ENCODE measurements at regions not wholly inside any gene's neighbourhood (a gene's known extent, or its start where the extent isn't known, plus 50 kb on each side); places are given as distances from the start of the nearest gene placed in this dataset.

DNA sequence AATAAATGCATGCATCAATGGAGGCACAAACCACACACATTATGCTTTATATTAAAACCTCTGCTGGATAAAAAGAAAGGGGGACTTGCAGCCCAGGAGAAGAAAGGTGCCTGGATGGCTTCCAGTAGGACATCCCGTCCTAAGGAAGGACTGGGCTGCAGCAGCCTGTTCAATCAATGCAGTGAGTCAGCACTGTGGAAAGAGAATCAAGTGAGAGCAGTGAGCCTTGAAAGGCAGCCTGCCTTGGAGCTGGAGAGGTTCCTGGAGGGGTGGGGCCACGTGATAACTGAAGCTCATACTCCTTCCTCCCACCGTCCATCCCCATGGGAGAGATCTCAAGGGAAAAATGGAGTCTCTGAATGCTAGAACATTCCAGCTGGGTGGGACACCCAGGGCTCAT, 501.2 kb downstream of the ADRA2A start (continued):
- TF ChIP-seq, protein P1, sequence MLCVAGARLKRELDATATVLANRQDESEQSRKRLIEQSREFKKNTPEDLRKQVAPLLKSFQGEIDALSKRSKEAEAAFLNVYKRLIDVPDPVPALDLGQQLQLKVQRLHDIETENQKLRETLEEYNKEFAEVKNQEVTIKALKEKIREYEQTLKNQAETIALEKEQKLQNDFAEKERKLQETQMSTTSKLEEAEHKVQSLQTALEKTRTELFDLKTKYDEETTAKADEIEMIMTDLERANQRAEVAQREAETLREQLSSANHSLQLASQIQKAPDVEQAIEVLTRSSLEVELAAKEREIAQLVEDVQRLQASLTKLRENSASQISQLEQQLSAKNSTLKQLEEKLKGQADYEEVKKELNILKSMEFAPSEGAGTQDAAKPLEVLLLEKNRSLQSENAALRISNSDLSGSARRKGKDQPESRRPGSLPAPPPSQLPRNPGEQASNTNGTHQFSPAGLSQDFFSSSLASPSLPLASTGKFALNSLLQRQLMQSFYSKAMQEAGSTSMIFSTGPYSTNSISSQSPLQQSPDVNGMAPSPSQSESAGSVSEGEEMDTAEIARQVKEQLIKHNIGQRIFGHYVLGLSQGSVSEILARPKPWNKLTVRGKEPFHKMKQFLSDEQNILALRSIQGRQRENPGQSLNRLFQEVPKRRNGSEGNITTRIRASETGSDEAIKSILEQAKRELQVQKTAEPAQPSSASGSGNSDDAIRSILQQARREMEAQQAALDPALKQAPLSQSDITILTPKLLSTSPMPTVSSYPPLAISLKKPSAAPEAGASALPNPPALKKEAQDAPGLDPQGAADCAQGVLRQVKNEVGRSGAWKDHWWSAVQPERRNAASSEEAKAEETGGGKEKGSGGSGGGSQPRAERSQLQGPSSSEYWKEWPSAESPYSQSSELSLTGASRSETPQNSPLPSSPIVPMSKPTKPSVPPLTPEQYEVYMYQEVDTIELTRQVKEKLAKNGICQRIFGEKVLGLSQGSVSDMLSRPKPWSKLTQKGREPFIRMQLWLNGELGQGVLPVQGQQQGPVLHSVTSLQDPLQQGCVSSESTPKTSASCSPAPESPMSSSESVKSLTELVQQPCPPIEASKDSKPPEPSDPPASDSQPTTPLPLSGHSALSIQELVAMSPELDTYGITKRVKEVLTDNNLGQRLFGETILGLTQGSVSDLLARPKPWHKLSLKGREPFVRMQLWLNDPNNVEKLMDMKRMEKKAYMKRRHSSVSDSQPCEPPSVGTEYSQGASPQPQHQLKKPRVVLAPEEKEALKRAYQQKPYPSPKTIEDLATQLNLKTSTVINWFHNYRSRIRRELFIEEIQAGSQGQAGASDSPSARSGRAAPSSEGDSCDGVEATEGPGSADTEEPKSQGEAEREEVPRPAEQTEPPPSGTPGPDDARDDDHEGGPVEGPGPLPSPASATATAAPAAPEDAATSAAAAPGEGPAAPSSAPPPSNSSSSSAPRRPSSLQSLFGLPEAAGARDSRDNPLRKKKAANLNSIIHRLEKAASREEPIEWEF (IDR thresholded peaks at IDR 0.05; ENCODE audit: insufficient replicate concordance, low read depth, low read length), result no peak
- TF ChIP-seq NR2C1 (IDR thresholded peaks at IDR 0.05), result no peak

DNA sequence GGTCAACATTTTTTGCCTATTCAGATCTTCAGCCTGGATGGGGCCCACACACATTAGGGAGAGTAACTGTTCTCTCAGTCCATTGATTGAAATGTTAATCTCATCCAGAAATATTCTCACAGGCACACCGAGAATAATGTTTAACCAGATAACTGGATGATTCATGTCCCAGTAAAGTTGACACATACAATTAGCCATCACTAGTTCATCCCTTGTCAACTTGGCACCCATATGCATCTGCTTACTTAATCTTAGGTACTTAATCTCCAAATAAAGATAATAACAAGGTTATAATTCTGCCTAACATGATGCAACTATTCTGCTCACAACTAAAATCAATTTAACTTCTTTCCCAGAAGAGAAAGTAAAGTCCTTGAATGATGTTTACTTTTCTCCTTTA, 502.6 kb downstream of the ADRA2A start:
- intact Hi-C loops (cut with micrococcal nuclease; ENCODE audit: unreplicated experiment), result no loop called here
- TF ChIP-seq, protein P2, sequence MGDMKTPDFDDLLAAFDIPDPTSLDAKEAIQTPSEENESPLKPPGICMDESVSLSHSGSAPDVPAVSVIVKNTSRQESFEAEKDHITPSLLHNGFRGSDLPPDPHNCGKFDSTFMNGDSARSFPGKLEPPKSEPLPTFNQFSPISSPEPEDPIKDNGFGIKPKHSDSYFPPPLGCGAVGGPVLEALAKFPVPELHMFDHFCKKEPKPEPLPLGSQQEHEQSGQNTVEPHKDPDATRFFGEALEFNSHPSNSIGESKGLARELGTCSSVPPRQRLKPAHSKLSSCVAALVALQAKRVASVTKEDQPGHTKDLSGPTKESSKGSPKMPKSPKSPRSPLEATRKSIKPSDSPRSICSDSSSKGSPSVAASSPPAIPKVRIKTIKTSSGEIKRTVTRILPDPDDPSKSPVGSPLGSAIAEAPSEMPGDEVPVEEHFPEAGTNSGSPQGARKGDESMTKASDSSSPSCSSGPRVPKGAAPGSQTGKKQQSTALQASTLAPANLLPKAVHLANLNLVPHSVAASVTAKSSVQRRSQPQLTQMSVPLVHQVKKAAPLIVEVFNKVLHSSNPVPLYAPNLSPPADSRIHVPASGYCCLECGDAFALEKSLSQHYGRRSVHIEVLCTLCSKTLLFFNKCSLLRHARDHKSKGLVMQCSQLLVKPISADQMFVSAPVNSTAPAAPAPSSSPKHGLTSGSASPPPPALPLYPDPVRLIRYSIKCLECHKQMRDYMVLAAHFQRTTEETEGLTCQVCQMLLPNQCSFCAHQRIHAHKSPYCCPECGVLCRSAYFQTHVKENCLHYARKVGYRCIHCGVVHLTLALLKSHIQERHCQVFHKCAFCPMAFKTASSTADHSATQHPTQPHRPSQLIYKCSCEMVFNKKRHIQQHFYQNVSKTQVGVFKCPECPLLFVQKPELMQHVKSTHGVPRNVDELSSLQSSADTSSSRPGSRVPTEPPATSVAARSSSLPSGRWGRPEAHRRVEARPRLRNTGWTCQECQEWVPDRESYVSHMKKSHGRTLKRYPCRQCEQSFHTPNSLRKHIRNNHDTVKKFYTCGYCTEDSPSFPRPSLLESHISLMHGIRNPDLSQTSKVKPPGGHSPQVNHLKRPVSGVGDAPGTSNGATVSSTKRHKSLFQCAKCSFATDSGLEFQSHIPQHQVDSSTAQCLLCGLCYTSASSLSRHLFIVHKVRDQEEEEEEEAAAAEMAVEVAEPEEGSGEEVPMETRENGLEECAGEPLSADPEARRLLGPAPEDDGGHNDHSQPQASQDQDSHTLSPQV (IDR thresholded peaks at IDR 0.05), result no peak
- TF ChIP-seq WRNIP1 (IDR thresholded peaks at IDR 0.05; ENCODE audit: borderline replicate concordance, low read depth, low read length) (no peak), RCOR1 (conservative IDR thresholded peaks at IDR 0.05; ENCODE audit: low read depth, low read length) (no peak), ATF7 (IDR thresholded peaks at IDR 0.05; ENCODE audit: low read depth) (no peak), PML (IDR thresholded peaks at IDR 0.05; ENCODE audit: low read length) (no peak), RAD21 (IDR thresholded peaks at IDR 0.05; ENCODE audit: insufficient read depth, low read depth, low read length) (no peak), MYC (IDR thresholded peaks at IDR 0.05; ENCODE audit: insufficient read depth, insufficient read length, insufficient replicate concordance, low read length, severe bottlenecking) (no peak), TCF12 (IDR thresholded peaks at IDR 0.05; ENCODE audit: low read depth, low read length) (no peak), POLR2AphosphoS2 (IDR thresholded peaks at IDR 0.05; ENCODE audit: low read depth, low read length) (no peak), GATAD2B (conservative IDR thresholded peaks at IDR 0.05; ENCODE audit: low read depth) (no peak), MEF2B (IDR thresholded peaks at IDR 0.05; ENCODE audit: partially characterized antibody, poor library complexity, severe bottlenecking) (no peak)
- TF ChIP-seq, protein P3, sequence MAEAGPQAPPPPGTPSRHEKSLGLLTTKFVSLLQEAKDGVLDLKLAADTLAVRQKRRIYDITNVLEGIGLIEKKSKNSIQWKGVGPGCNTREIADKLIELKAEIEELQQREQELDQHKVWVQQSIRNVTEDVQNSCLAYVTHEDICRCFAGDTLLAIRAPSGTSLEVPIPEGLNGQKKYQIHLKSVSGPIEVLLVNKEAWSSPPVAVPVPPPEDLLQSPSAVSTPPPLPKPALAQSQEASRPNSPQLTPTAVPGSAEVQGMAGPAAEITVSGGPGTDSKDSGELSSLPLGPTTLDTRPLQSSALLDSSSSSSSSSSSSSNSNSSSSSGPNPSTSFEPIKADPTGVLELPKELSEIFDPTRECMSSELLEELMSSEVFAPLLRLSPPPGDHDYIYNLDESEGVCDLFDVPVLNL (IDR thresholded peaks at IDR 0.05; ENCODE audit: low read depth, low read length), result no peak

More for the DNA sequence above, 502.6 kb downstream of the ADRA2A start:
- Histone ChIP-seq H3K4me2 (ENCODE audit: control insufficient read depth, insufficient read depth) (no peak overlapping the region), H3K27ac (ENCODE audit: control insufficient read depth, insufficient read depth) (no peak overlapping the region), H3K36me3 (ENCODE audit: control insufficient read depth in 2 of 2, insufficient read depth in 2 of 2, low read length in 1 of 2) (no peaks in the 10 kb centered on the region), H3K4me1 (ENCODE audit: control insufficient read depth, insufficient read depth, low read length) (no peaks in the 10 kb centered on the region), H4K20me1 (ENCODE audit: control insufficient read depth, insufficient read depth) (no peaks in the 10 kb centered on the region), H3K9me3 (replicated peaks; ENCODE audit: control insufficient read depth, insufficient read depth, low read length) (no peaks in the 10 kb centered on the region), H3K9ac (ENCODE audit: control insufficient read depth, insufficient read depth, low read length) (no peak overlapping the region), H3K4me3 (no peak overlapping the region), H3K27me3 (replicated peaks in 1 of 2; ENCODE audit: control insufficient read depth in 2 of 2, insufficient read depth in 2 of 2, low read length in 1 of 2) (no peaks in the 10 kb centered on the region), H2AFZ (ENCODE audit: control insufficient read depth, low read depth, low read length) (no peak overlapping the region), H3K79me2 (ENCODE audit: control insufficient read depth, insufficient read depth, low read length) (no peaks in the 10 kb centered on the region)
- CTCF ChIA-PET, result no interaction called here
- 0% methylated on average over 1 of the region's 1 CpG for WGBS (ENCODE audit: insufficient coverage, insufficient replicate concordance, low lambda C conversion rate, missing lambda C conversion rate)
- ATAC-seq (no peak), FAIRE-seq (no peak), DNase-seq (ENCODE audit: low read depth, low spot score) (no peak)
- RAD21 ChIA-PET (ENCODE audit: unreplicated experiment), result no interaction called here
- in situ Hi-C loops (cut with MboI), result no loop called here
- POLR2A ChIA-PET, result no interaction called here
- no TSS peak for BruUV-seq (replicated peaks)
- SMC1A ChIA-PET (ENCODE audit: uncharacterized antibody, unreplicated experiment), result no interaction called here
